HCT116 (cell line): ENCODE measurements at regions not wholly inside any gene's neighbourhood (a gene's known extent, or its start where the extent isn't known, plus 50 kb on each side); places are given as distances from the start of the nearest gene placed in this dataset.

Experiments used
- ATAC-seq: fragments of 200-7000 bp; cut with Tn5 transposase; 2 replicates; pipeline ENCODE4 v1.9.1; 2020; ENCODE audit warnings: mild to moderate bottlenecking, moderate library complexity
- BruUV-seq: library from RNA; stranded (reverse); fragments of 400-500 nt; replicated peaks from 2 replicates; lab custom pipeline; 2021; lab: Mats Ljungman, UMichigan
- CTCF ChIA-PET: fragments of 300-600 bp; sonication (Branson Sonifier 250); formaldehyde crosslinking; loops from one replicate; lab custom pipeline; 2021; ENCODE audit warnings: antibody characterized with exemption; lab: Charles Lee
- POLR2A ChIA-PET: fragments of 300-600, 350-600 bp; sonication (Branson Sonifier 250); formaldehyde crosslinking; loops from one replicate; lab custom pipeline; 2021; ENCODE audit warnings: antibody characterized with exemption; lab: Charles Lee
- RAD21 ChIA-PET, 2 experiments: fragments of 300-600 bp; sonication (Branson Sonifier 250); formaldehyde crosslinking; loops; one replicate each; lab custom pipeline; 2023; ENCODE audit warnings: low total read pairs in 2 of 2; ENCODE audit not compliant: uncharacterized antibody in 2 of 2, unreplicated experiment in 2 of 2, low non-redundant PET in 1 of 2; lab: Charles Lee
- DNase-seq: peaks from one replicate; pipeline ENCODE4 v3.0.0-alpha.2; 2010; ENCODE audit warnings: low read depth, low spot score
- H2AFZ ChIP-seq: fragments of 200-600 bp; shearing (Covaris generic), sonication (generic); 2 replicates; pipeline ENCODE4 v1.6.1; 2017; ENCODE audit warnings: low read depth, mixed run types, mixed read lengths, antibody characterized with exemption, low read length; ENCODE audit not compliant: poor library complexity, severe bottlenecking
- H3K27ac ChIP-seq: 2 replicates; pipeline ENCODE4 v1.5.1; 2012; ENCODE audit warnings: low read depth, low read length
- H3K27me3 ChIP-seq: fragments of 200-600 bp; sonication (generic); 2 replicates; pipeline ENCODE4 v1.6.1; 2016; ENCODE audit warnings: mixed run types, low read length, mixed read lengths; ENCODE audit not compliant: insufficient read depth
- H3K36me3 ChIP-seq, 2 experiments: fragments of 200-500 bp in 1 of 2; fragments of 200-600 bp in 1 of 2; sonication (Bioruptor generic) in 1 of 2; sonication (generic) in 1 of 2; 2 replicates each; pipeline versions ENCODE4 v1.5.1 to v1.6.1; 2014 to 2016; ENCODE audit warnings: low read length in 2 of 2, inconsistent platforms in 1 of 2, mixed read lengths in 1 of 2, mixed run types in 1 of 2; ENCODE audit not compliant: insufficient read depth in 2 of 2, control insufficient read depth in 1 of 2
- H3K4me1 ChIP-seq, 2 experiments: fragments of 200-600 bp in 1 of 2; sonication (generic) in 1 of 2; 2 replicates each; pipeline versions ENCODE4 v1.5.1 to v1.6.1; 2012 to 2017; ENCODE audit warnings: low read length in 2 of 2, inconsistent platforms in 1 of 2, mild to moderate bottlenecking in 1 of 2, mixed read lengths in 1 of 2, mixed run types in 1 of 2, moderate library complexity in 1 of 2; ENCODE audit not compliant: insufficient read depth in 2 of 2, control insufficient read depth in 1 of 2
- H3K4me2 ChIP-seq: fragments of 200-600 bp; sonication (generic); 2 replicates; pipeline ENCODE4 v1.6.1; 2017; ENCODE audit warnings: mixed run types, low read length, mixed read lengths
- H3K4me3 ChIP-seq, 2 experiments: fragments of 200-600 bp in 1 of 2; sonication (generic) in 1 of 2; replicated peaks in 1 of 2; 2 replicates each; pipeline ENCODE4 v1.5.1; 2011 to 2016; ENCODE audit warnings: low read length in 2 of 2, control low read depth in 1 of 2, low read depth in 1 of 2, mild to moderate bottlenecking in 1 of 2, mixed read lengths in 1 of 2, mixed run types in 1 of 2
- H3K79me2 ChIP-seq: fragments of 200-600 bp; sonication (generic); 2 replicates; pipeline ENCODE4 v1.6.1; 2017; ENCODE audit warnings: mild to moderate bottlenecking, mixed run types, low read length, moderate library complexity, mixed read lengths; ENCODE audit not compliant: insufficient read depth
- H3K9ac ChIP-seq: fragments of 200-600 bp; sonication (generic); 2 replicates; pipeline ENCODE4 v1.6.1; 2016; ENCODE audit warnings: low read length, mixed read lengths
- H3K9me2 ChIP-seq: fragments of 200-600 bp; sonication (generic), shearing (Covaris generic); 2 replicates; pipeline ENCODE4 v1.6.1; 2017; ENCODE audit warnings: mixed run types, mild to moderate bottlenecking, moderate library complexity; ENCODE audit not compliant: insufficient read depth
- H3K9me3 ChIP-seq, 2 experiments: fragments of 200-500 bp in 1 of 2; fragments of 200-600 bp in 1 of 2; sonication (Bioruptor generic) in 1 of 2; sonication (generic) in 1 of 2; 2 replicates each; pipeline ENCODE4 v1.6.1; 2014 to 2017; ENCODE audit warnings: low read length in 2 of 2, mixed read lengths in 2 of 2, inconsistent platforms in 1 of 2, low read depth in 1 of 2, mild to moderate bottlenecking in 1 of 2, mixed run types in 1 of 2, moderate library complexity in 1 of 2; ENCODE audit not compliant: control insufficient read depth in 1 of 2, insufficient read depth in 1 of 2
- H4K20me1 ChIP-seq: fragments of 200-600 bp; sonication (generic), shearing (Covaris generic); 2 replicates; pipeline ENCODE4 v1.6.1; 2017; ENCODE audit warnings: mixed run types, mild to moderate bottlenecking, moderate library complexity; ENCODE audit not compliant: insufficient read depth
- CBX3 ChIP-seq: IDR thresholded peaks from 2 replicates; pipeline ENCODE4 v1.6.1; 2012; ENCODE audit warnings: low read depth
- CEBPB ChIP-seq: IDR thresholded peaks from 2 replicates; pipeline ENCODE4 v1.6.1; 2012; ENCODE audit warnings: low read depth
- EGR1 ChIP-seq: IDR thresholded peaks from 2 replicates; pipeline ENCODE4 v1.6.1; 2012; ENCODE audit warnings: low read depth
- ELF1 ChIP-seq: IDR thresholded peaks from 2 replicates; pipeline ENCODE4 v1.6.1; 2012; ENCODE audit warnings: low read depth, borderline replicate concordance
- EZH2phosphoT487 ChIP-seq: fragments of 200-600 bp; IDR thresholded peaks from 2 replicates; pipeline ENCODE4 v1.6.1; 2018; ENCODE audit warnings: antibody characterized with exemption, borderline replicate concordance
- FOSL1 ChIP-seq: IDR thresholded peaks from 2 replicates; pipeline ENCODE4 v1.6.1; 2012; ENCODE audit warnings: low read depth
- JUND ChIP-seq: IDR thresholded peaks from 2 replicates; pipeline ENCODE4 v1.6.1; 2012
- POLR2AphosphoS5 ChIP-seq: IDR thresholded peaks from 2 replicates; pipeline ENCODE4 v1.6.1; 2011; ENCODE audit warnings: mild to moderate bottlenecking, low read depth, low read length, moderate library complexity
- RAD21 ChIP-seq: IDR thresholded peaks from 2 replicates; pipeline ENCODE4 v1.6.1; 2012; ENCODE audit warnings: low read depth, mild to moderate bottlenecking
- SIN3A ChIP-seq: IDR thresholded peaks from 2 replicates; pipeline ENCODE4 v1.6.1; 2012; ENCODE audit warnings: low read depth
- SP1 ChIP-seq: IDR thresholded peaks from 2 replicates; pipeline ENCODE4 v1.6.1; 2012; ENCODE audit warnings: low read depth
- SRF ChIP-seq: IDR thresholded peaks from 2 replicates; pipeline ENCODE4 v1.6.1; 2012; ENCODE audit warnings: low read depth
- YY1 ChIP-seq: IDR thresholded peaks from 2 replicates; pipeline ENCODE4 v1.6.1; 2011; ENCODE audit warnings: low read length, low read depth, moderate library complexity, mild to moderate bottlenecking; ENCODE audit not compliant: insufficient replicate concordance; ENCODE audit errors: extremely low read depth
- intact Hi-C: fragments of 100-400 bp; cut with micrococcal nuclease; formaldehyde crosslinking; loops from 2 replicates; pipeline ENCODE4 v1.10.0; 2022
- TF ChIP-seq, protein P1 (sequence below): IDR thresholded peaks from 2 replicates; pipeline ENCODE4 v1.6.1; 2011; ENCODE audit warnings: mild to moderate bottlenecking, low read length, moderate library complexity; ENCODE audit not compliant: insufficient replicate concordance; ENCODE audit errors: extremely low read depth
- TF ChIP-seq, protein P2 (sequence below): IDR thresholded peaks from 2 replicates; pipeline ENCODE4 v1.6.1; 2012; ENCODE audit warnings: low read depth
- TF ChIP-seq, protein P3 (sequence below): IDR thresholded peaks from 2 replicates; pipeline ENCODE4 v1.6.1; 2012
- TF ChIP-seq, protein P4 (sequence below): IDR thresholded peaks from 2 replicates; pipeline ENCODE4 v1.6.1; 2012
- TF ChIP-seq, protein P5 (sequence below), 3 experiments: fragments of 200-600 bp in 1 of 3; sonication (generic) in 1 of 3; IDR thresholded peaks in 2 of 3; conservative IDR thresholded peaks in 1 of 3; 2 replicates each; pipeline ENCODE4 v1.5.1; 2012 to 2017; ENCODE audit warnings: low read depth in 2 of 3, low read length in 2 of 3, antibody characterized with exemption in 1 of 3, borderline replicate concordance in 1 of 3, control low read depth in 1 of 3, mild to moderate bottlenecking in 1 of 3, mixed read lengths in 1 of 3, mixed run types in 1 of 3, moderate library complexity in 1 of 3; ENCODE audit not compliant: insufficient read depth in 1 of 3

DNA sequence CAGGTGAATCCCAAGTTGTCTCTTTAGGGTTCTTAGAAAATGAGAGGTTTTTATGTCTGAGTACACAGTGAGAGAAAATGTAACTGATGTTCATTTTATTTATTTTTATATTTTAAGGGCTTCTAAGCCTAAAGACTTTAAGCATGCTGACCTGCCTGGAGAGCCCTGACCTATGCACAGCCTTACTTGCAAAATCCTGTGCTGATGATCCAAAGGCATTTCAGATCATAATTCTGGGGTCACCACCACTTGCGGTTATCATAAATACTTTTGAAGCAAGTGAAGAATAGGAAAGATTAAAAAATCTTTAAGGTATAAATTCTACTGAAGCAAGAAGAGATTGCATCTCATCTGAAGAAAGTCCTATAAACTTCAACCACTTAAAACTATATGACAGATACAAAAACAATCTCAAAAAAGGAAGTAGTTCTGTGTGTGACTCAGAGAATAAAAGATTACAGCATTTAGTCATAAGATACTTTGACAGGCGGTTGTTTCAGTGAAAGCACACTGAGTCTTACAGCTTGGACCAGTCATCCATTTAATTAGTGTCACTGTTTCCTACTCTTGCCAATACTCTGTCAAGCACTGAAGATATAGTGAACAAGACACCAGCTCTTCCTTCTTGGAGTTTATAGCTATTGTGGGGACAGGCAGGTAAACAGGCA, 245.2 kb upstream of the DIPK2B start:
- peak overlapping the region; percentile 51 for H3K4me2 ChIP-seq
- peak overlapping the region; percentile 92 for H3K27ac ChIP-seq
- no TSS peak for BruUV-seq

More for the DNA sequence above, 245.2 kb upstream of the DIPK2B start:
- peak; percentile 49 for DNase-seq
- Histone ChIP-seq H3K9me3 (no peaks in the 10 kb centered on the region), H3K36me3 (no peaks in the 10 kb centered on the region), H3K9me2 (no peaks in the 10 kb centered on the region), H3K79me2 (no peaks in the 10 kb centered on the region), H3K9ac (peak overlapping the region; percentile 35), H2AFZ (no peak overlapping the region), H3K4me3 (no peak overlapping the region), H3K27me3 (no peaks in the 10 kb centered on the region), H4K20me1 (no peaks in the 10 kb centered on the region), H3K4me1 (peaks cover 23 to 49% of the 10 kb centered on the region in 2 experiments)
- ChIA-PET CTCF (no interaction called here), RAD21 (no interaction called here), POLR2A (interaction anchor here (0.6 kb wide), 1 partner anchor 689 kb away, joined by 3 read pairs; no protein-coding TSS in a partner anchor)
- TF ChIP-seq CEBPB, result peak; percentile 73; the same call in 1 of the 2 replicates
- peak; percentile 86 for TF ChIP-seq FOSL1
- TF ChIP-seq EZH2phosphoT487, result no peak
- TF ChIP-seq RAD21, result peak; percentile 19; the same call in 1 of the 2 replicates
- TF ChIP-seq, protein P1, sequence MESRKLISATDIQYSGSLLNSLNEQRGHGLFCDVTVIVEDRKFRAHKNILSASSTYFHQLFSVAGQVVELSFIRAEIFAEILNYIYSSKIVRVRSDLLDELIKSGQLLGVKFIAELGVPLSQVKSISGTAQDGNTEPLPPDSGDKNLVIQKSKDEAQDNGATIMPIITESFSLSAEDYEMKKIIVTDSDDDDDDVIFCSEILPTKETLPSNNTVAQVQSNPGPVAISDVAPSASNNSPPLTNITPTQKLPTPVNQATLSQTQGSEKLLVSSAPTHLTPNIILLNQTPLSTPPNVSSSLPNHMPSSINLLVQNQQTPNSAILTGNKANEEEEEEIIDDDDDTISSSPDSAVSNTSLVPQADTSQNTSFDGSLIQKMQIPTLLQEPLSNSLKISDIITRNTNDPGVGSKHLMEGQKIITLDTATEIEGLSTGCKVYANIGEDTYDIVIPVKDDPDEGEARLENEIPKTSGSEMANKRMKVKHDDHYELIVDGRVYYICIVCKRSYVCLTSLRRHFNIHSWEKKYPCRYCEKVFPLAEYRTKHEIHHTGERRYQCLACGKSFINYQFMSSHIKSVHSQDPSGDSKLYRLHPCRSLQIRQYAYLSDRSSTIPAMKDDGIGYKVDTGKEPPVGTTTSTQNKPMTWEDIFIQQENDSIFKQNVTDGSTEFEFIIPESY, result no peak
- 0 out of 2 replicates have a peak, but pooled peaks have one; percentile 57 for TF ChIP-seq SIN3A
- TF ChIP-seq SRF, result peak; percentile 52; the same call in 1 of the 2 replicates
- TF ChIP-seq, protein P2, sequence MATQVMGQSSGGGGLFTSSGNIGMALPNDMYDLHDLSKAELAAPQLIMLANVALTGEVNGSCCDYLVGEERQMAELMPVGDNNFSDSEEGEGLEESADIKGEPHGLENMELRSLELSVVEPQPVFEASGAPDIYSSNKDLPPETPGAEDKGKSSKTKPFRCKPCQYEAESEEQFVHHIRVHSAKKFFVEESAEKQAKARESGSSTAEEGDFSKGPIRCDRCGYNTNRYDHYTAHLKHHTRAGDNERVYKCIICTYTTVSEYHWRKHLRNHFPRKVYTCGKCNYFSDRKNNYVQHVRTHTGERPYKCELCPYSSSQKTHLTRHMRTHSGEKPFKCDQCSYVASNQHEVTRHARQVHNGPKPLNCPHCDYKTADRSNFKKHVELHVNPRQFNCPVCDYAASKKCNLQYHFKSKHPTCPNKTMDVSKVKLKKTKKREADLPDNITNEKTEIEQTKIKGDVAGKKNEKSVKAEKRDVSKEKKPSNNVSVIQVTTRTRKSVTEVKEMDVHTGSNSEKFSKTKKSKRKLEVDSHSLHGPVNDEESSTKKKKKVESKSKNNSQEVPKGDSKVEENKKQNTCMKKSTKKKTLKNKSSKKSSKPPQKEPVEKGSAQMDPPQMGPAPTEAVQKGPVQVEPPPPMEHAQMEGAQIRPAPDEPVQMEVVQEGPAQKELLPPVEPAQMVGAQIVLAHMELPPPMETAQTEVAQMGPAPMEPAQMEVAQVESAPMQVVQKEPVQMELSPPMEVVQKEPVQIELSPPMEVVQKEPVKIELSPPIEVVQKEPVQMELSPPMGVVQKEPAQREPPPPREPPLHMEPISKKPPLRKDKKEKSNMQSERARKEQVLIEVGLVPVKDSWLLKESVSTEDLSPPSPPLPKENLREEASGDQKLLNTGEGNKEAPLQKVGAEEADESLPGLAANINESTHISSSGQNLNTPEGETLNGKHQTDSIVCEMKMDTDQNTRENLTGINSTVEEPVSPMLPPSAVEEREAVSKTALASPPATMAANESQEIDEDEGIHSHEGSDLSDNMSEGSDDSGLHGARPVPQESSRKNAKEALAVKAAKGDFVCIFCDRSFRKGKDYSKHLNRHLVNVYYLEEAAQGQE, result no peak
- peak; percentile 87 for TF ChIP-seq JUND
- peak; percentile 86 for TF ChIP-seq SP1
- TF ChIP-seq, protein P3, sequence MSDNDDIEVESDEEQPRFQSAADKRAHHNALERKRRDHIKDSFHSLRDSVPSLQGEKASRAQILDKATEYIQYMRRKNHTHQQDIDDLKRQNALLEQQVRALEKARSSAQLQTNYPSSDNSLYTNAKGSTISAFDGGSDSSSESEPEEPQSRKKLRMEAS, result peak; percentile 9; the same call in 1 of the 2 replicates
- TF ChIP-seq YY1, result no peak
- TF ChIP-seq EGR1, result no peak
- TF ChIP-seq, protein P4, sequence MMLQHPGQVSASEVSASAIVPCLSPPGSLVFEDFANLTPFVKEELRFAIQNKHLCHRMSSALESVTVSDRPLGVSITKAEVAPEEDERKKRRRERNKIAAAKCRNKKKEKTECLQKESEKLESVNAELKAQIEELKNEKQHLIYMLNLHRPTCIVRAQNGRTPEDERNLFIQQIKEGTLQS, result peak; percentile 54; the same call in 1 of the 2 replicates
- TF ChIP-seq POLR2AphosphoS5, result no peak
- TF ChIP-seq ELF1, result no peak
- TF ChIP-seq CBX3, result peak; percentile 73
- TF ChIP-seq, protein P5, sequence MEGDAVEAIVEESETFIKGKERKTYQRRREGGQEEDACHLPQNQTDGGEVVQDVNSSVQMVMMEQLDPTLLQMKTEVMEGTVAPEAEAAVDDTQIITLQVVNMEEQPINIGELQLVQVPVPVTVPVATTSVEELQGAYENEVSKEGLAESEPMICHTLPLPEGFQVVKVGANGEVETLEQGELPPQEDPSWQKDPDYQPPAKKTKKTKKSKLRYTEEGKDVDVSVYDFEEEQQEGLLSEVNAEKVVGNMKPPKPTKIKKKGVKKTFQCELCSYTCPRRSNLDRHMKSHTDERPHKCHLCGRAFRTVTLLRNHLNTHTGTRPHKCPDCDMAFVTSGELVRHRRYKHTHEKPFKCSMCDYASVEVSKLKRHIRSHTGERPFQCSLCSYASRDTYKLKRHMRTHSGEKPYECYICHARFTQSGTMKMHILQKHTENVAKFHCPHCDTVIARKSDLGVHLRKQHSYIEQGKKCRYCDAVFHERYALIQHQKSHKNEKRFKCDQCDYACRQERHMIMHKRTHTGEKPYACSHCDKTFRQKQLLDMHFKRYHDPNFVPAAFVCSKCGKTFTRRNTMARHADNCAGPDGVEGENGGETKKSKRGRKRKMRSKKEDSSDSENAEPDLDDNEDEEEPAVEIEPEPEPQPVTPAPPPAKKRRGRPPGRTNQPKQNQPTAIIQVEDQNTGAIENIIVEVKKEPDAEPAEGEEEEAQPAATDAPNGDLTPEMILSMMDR (IDR thresholded peaks at IDR 0.05 in 2 of 3, conservative IDR thresholded peaks at IDR 0.05 in 1 of 3; ENCODE audit: borderline replicate concordance in 1 of 3, insufficient read depth in 1 of 3, low read depth in 2 of 3, low read length in 2 of 3), result no peak
- ATAC-seq, result peak; percentile 79
- intact Hi-C loops, result no loop called here
